ENCODE measurements at regions not wholly inside any gene's neighbourhood (a gene's known extent, or its start where the extent isn't known, plus 50 kb on each side); places are given as distances from the start of the nearest gene placed in this dataset.
A peak's percentile ranks its signal among the peaks of the same experiment; 100 is the strongest.
"Not testable (repeated sequence)": the region's sequence is repeated elsewhere in the genome, so short reads cannot be mapped to it uniquely, and the experiment has no call there.

DNA sequence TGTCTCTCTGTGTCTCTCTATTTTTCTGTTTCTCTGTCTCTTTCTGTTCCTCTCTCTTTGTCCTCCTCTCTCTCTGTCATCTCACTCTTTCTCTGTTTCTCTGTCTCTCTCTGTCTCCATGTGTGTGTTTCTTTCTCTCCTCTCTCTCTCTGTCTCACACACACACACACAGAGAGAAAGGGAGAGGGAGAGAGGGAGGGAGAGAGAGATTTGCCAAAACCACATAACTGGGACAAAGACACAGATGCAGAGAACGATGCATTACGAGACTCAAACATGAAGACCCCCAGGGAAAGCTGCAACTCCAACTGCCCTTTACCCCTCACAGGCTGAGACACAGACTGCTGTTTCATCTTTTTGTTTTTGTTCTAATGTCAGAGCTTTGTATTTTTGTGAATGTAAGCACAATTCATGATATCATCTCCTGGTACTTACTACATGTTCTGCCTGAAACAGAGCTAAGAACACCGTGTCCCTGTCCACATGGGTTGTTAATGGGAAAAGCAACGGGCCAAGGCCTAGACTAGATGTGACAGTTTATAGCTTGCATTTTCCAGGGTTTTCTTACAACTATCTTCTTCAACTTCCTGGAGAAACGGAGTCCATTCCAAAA lies 177.1 kb upstream of the ARID1B start:
- DNase-seq = no peak

DNA sequence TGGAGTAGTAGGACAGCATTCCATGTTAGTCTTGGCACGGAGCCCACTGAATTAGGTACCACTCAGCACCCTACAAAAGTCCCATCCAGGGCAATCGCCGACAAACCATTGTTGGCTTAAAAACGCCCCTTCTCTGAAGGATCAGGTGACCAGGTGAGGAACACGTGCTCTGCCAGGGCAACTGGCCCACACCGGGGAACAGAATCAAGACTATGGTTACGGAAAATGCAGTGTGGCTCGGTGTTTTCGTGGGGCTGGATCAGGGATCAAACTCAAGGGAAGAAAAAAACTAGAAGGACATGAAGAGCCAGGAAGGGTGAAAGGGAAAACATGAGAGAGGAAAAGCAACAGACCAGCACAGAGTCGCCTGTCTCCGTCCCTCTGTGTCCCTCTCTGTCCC lies 177.8 kb upstream of the ARID1B start:
- DNase-seq = no peak

DNA sequence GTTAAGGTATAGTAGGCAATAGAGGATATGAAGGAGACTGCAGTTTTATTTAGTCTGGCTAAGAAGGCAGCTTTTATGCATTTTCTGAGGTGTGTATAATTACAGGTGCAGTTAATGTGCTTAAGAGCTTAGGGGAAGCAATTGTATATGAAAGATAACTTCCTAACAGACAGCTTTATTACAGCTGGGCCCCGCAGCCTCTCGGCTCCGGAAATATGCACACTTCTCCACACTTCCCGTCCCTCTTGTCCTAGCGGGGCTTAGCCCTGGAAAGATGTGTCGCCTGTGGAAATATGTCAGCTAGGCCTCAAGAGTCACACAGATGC lies 178.4 kb upstream of the ARID1B start:
- DNase-seq = no peak

DNA sequence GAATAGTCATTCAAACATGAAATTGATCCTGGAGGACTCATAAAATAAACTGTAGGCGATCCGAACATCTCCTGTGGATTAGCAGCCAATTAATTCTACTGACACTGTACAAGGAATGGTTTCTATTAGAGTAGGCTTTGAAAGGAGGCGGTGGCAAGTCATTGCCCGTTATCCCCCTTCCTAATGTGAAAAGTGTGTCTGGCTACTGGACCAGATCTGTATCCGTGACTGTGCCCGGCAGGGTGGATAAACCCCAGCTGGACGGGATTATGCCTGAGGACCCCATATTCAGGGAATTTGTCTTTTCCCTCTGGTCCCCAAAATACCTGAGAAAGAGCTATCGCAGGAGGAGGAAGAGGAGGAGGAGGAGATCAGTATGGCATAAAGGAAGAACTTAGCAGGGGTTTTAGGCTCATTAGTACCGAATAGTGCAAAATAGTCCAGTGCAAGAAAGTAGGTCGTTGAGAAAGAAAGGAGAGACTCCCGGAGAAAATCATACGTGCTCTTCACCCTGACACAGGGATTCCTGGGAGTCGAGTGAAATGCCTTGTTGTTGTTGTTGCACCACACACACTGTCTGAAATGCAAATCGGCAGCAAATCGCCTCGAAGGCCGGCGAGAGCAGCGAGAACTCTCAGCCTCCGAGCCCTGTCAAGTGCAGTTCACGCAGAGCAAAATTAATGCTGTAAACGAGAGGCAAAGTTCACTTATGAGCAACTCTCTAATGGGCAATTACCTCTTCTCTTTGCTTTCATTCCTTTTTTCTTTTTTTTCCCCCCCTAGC lies 178.9 kb upstream of the ARID1B start:
- DNase-seq = no peak

DNA sequence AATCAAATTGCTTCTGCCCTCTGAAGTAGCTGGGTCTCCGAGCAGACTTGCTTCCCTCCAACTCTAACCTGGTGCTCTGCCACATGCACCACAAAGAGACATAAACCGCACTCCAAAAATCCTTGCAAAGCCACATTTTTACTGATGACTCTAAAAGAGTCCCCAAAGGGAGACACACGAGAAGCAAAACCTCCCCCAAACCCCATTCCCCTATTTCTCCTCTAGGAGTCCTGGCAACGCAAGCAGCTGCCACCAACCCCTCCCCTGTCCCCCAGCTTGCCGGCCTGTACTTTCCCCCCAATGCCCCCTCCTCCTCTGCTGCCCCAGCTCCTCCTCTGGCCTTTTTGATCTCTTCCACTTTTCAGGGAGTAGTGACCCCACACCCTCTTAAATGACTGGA lies 180.1 kb upstream of the ARID1B start:
- DNase-seq = no peak

DNA sequence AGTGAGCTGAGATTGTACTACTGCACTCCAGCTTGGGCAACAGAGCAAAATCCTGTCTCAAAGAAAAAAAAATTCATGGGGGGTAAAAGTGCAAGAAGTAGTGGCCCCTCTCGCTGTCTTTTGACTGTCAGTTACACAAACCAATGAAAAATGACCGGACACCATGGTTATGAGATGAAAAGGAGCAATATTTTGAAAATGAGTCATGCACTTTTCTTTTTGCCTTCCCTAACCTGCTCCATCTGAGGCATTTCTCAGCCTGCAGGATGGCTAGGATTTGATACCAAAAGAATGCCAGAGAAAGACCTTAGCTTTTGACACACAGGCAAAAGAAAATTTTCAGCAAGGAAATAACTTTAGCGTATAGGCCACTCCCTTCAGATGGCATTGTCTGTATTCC lies 181.7 kb upstream of the ARID1B start:
- DNase-seq = no peak

DNA sequence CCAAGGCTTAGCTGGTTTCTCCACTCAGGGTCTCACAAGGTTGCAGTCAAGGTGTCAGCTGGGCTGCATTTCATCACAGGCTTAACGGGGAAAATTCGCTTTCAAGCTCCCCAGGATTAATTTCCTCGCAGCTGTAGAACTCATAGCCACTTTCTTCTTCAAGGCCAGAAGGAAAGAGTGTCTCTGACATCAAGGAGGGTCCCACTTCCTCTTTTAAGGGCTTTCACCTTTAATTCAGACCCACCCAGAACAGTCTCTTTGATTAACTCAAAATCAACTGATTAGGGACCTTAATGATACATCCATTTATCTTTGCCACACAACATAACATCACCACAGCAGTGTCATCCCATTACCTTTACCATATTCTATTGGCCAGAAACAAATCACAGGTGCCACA lies 183.3 kb upstream of the ARID1B start:
- DNase-seq = no peak

DNA sequence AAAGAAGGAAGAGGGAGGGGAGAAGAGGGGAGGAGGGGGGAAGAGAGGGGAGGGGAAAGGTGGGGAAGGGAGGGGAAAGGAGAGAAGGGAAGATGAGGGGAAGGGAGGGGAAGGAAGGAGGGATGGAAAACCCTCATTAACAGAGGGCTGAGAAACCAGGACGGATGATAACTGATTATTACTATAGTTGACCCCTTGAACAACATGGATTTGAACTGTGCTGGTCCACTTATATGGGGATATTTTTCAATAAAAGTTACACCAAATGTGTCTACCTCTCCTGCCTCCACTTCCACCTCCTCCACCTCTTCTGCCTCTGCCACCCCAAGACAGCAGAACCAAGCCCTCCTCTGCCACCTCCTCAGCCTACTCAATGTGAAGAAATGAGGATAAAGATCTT lies 184.1 kb upstream of the ARID1B start:
- no peak for DNase-seq

DNA sequence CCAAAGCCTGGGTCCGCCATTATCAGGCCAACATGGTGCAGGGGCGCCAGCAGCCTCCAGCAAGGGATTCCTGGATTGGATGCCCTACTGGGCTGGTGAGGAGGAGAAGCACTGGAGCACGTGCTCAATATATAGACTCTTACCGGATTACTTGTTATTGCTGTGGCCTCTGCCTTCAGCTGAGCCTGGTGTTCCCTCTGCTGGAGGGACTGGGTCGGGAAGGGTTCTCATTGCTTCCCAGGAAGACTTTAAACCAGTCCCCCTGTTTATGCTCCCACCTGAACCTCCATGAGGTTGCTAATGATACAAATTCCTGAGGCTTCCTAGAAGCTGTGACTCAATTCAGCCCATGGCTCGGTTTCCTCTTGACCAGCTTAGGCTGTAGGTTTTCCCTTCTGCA lies 186.7 kb upstream of the ARID1B start:
- no peak for DNase-seq

DNA sequence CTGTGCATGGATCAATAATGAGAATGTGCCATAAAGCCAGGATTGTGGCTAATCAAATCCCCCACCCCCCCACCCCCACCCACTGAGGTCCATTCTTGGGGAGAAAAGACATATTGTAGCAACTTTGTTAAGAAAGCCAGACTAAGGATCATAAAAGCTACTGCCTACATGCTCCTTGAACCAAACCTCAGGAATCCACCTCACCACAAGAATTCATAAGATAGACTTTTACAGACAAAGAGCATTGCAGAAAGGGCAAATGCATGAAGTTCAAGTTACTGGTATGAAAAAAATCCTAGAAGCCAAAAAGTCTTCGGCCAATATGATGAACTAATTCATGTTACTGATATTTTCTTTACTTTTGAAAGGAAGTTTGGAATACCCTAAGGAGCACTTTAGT lies 187.9 kb upstream of the ARID1B start:
- DNase-seq = no peak

DNA sequence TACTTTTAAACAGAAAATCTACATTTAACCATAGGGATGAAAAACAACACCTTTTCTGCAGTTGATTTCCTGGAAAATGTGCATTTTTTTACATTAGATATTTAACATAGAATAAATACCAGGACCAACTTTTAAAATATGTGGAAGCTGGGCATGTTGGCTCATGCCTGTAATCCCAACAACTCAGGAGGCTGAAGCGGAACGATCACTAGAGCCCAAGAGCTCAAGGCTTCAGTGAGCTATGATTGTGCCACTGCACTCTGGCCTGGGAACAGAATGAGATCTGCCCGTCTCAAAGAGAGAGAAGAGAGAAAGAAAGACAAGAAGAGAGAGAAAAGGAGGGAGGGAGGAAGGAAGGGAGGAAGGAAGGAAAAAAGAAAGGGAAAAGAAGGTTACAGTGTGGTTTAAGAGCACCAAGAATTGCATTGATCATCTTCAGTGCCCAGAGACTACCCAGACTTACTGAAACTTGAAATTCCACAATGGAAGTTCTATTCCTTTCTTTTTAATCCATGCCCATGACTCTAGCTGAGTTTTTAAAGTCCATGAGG lies 189.4 kb upstream of the ARID1B start:
- no peak for DNase-seq

DNA sequence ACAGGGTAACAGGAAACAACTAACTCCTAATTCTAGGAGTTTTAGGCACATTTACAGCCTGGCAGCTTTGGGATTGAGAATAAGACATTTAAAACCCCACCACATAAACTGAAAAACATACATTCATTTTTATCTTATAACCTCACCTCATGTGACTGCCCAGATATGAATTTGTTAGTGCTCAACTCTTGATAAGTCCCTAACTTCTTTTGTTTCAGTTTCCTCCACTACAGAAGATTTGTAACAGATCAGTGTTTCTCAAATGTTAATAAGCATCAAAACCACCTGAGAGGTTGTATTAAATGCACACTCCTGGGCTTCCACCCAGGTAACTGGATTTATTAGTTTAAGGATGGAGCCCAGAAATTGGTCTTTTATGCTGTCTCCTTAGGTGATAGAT lies 190.1 kb upstream of the ARID1B start:
- no peak for DNase-seq

DNA sequence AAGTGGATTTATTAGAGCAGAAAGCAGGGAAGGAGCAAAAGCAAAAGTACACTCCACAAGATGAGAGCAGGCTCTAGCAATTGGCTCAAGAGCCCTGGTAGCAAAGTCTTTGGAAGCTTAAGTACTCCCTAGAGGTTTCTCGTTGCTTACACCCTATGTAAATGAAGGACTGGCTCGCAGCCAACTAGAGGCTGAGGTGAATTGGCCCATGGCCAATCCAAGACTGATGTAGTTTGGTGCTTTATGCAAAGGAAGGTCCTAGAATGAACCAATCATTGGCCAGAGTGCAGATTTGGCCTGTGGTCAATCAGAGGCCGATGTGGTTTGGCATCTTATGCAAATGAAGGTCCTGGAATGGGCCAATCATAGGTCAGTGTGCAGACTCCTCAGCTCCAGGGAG lies 191.3 kb upstream of the ARID1B start:
- no peak for DNase-seq

DNA sequence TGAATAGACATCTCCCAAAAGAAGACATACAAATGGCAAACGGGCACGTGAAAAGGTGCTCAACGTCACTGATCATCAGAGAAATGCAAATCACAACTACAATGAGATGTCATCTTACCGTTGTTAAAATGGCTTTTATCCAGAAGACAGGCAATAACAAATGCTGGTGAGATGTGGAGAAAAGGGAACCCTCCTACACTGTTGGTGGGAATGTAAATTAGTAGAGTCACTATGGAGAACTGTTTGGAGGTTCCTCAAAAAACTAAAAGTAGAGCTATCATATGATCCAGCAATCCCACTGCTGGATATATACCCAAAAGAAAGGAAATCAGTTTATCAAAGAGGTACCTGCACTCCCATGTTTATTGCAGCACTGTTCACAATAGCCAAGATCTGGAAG lies 193.1 kb upstream of the ARID1B start:
- DNase-seq = not testable (repeated sequence)

DNA sequence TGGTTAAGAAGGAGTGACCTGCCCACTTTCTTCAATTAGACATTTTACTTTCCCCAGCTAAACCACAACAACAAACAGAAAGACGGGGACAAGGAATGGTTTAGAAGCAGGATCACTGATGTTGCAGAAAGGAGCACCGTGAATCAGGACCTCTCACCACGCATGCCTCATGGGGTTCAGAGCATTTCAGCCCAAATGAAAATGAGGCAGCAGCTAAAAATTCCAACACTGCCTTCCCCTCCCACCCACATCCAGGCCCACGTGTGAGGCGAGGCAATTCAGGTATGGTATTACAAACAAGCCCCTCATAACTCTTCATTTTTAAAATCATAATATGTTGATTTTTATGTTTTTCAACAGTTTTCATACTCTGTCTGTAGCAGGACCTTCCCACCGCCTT lies 194.1 kb upstream of the ARID1B start:
- no peak for DNase-seq

DNA sequence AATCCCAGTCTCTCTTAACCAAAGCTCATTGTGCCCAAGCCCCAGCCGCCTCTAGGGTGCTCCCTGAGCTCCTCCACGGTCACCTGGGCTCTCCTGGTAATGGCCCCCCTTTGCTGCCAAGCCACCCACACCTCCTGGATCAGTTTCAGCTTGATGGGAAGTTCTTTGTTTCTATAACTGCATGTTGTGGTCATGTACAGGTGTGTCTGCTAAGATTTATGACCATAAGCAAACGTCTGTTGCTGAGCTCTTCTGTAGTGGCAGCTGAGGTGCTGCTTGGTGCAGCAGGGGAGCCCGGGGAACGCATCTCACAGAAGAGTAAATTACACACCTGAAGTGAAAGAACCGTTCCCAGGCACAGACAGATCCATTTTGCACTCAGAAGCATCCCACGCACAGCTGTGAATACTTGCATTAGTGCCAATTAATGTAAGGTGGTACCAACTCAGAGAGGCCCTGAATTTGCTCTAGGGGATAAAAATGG lies 194.6 kb upstream of the ARID1B start:
- no peak for DNase-seq

DNA sequence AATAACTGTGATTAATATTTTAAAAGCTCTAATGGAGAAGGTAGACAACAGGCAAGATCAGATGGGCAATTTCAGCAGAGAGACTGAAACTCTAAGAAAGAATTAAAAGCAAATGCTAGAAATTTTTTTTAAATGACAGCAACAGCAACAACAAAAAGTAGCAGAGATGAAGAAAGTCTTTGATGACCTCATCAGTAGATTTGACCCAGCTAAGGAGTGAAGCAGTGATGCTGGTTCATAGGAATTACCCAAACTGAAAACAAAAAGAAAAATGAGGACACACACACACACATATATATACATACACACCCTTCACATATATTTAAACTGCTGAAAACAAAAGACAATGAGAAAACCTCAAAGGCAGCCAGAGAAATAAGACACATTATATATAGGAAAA lies 197.6 kb upstream of the ARID1B start:
- DNase-seq = no peak

DNA sequence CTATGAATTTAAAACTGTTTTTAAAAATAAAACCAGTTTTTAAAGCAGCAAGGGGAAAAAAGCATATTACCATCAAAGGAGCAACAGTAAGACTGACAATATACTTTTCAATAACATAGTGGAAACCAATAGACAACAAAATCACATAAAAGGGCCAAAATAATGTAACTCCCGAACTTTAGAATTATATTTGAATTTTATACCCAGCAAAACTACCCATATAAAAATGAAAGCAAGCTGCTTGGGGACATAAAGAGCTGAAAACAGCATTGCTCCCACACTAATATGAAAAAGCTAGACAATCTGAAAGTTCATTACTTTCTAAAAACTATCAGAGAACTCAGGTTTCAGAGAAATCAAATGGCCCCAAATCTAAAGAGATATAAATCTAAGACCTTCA lies 199.4 kb upstream of the ARID1B start:
- no peak for DNase-seq

DNA sequence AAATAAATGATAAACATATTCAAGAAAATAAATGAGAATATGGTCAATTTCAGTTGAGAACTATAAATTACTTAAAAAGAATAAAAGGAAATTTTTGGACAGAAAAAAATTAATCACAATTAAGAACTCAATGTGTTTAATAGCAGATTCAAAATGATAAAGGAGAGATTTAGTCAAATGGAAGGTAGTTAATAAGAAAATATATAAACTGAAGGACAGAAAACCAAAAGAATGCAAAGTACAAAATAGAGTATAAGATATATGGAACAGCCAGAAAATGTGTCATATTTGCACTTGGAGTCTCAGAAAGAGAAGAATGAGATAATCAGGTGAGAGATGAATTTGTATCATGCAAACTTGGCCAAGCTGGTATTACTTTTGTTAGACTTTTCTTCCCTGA lies 201.8 kb upstream of the ARID1B start:
- DNase-seq = no peak

DNA sequence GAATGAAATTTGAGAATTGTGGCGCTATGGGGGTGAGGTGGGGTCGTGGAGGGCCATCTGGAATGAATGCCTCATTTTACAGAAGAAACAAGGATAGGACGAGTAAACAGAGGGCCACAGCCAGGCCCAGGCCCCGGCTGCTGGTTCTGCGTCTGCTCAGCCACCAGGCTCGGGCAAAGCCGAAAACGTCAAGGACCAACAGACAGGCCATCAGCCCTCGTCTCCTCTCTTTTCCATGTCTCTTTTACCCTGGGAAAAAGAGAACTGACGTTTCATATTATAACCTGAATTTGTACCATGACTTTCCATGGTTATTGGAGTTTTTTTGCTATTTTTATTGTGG lies 212.4 kb upstream of the ARID1B start:
- no peak for DNase-seq

DNA sequence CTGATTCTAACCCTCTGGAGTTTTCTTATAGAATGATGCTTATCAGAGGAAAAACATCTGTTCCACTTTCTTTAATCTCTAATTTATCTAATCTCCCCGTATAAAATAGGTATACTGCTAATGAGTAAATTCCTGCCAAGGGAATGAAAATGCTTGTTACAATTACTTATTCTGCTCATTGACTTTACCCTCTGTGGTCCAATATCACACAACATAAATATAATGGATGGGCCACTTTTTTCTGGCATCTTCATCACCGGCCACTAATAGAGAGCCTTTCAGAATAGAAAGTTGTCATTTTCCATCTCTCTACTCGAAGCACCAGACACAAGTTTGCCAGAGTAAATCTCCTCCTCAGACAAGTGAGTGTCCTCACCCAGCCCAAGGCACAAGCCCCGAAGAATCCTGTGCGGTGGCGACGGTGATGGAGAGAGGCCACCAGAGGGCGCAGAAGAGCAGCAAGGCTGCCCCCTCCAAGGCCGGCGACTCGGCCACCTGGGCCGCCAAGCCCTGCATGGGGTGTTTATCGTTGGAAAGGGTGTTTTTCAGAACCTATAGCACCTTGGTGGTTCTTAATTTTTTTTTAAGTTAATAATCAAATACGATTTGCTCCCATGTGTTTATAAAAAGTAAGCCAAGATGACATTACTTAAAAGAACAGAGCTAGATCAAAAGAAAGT lies 212.9 kb upstream of the ARID1B start:
- peak; percentile 92 for DNase-seq

DNA sequence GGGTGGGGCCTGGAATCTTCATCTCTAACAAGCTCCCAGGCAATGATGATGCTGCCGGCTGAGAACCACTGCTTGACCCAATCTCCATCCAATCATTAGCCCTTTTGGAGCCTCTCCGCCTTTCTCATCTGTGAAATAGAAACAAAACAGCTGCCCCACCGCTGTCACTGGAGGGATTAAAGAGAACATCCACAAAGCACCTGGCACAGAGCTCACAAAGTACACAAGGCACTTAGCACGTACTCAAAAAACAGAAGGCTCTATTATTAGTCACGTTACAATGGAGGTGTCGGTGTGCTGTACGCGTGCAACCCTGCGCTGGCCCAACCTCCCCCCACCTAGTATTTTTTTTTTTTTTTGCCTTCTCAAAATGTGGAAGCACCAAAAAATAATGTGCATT lies 213.5 kb upstream of the ARID1B start:
- DNase-seq = no peak

DNA sequence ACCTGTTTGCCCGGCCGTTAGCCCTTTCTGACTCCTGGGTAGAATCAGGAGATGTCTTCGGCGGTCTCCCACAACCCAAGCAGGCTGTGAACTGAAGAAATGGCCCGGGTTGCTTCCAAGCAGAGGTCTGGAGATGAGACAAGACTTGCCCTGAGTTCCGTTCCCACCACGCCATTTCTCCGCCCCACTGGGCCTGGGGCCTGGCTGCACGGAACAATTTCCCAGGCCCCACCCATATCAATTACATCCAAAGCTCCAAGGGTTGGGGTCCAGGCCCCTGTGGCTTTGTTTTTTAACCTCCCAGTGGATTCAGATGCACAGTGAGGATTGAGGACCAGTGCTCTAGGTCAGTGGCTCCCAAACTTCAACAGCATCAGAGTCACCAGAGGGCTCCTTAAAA lies 214.5 kb upstream of the ARID1B start:
- no peak for DNase-seq

DNA sequence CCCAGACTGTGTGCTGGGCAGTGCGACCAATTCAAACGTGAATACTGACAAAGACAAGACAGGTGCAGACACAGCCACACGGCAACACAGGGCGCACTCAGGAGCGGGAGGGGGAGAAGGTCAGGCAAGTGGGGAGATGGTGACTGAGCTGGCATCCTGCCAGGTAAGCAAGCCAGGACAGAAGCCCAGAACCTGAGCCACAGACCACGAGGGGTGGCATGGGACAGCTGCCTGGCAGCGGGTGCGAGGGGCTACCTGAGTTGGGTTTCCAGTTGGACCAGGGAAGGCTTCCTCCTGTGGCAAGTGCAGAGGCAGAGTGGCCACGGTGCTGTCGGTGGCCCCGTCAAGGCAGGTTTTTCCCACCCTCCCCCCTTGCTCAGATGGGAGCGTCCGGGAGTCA lies 215.2 kb upstream of the ARID1B start:
- DNase-seq = no peak

Measured in activated CD8-positive, alpha-beta memory T cell treated with anti-CD3 and anti-CD28 coated beads for 24 hours (primary cell).